HCT116 (cell line): ENCODE measurements at regions not wholly inside any gene's neighbourhood (a gene's known extent, or its start where the extent isn't known, plus 50 kb on each side); places are given as distances from the start of the nearest gene placed in this dataset.
"Not testable (repeated sequence)": the region's sequence is repeated elsewhere in the genome, so short reads cannot be mapped to it uniquely, and the experiment has no call there.

Source experiments
- ATAC-seq: fragments of 200-7000 bp; cut with Tn5 transposase; 2 replicates; pipeline ENCODE4 v1.9.1; 2020; ENCODE audit warnings: mild to moderate bottlenecking, moderate library complexity
- BruUV-seq: library from RNA; stranded (reverse); fragments of 400-500 nt; replicated peaks from 2 replicates; lab custom pipeline; 2021; lab: Mats Ljungman, UMichigan
- CTCF ChIA-PET: fragments of 300-600 bp; sonication (Branson Sonifier 250); formaldehyde crosslinking; loops from one replicate; lab custom pipeline; 2021; ENCODE audit warnings: antibody characterized with exemption; lab: Charles Lee
- POLR2A ChIA-PET: fragments of 300-600, 350-600 bp; sonication (Branson Sonifier 250); formaldehyde crosslinking; loops from one replicate; lab custom pipeline; 2021; ENCODE audit warnings: antibody characterized with exemption; lab: Charles Lee
- RAD21 ChIA-PET, 2 experiments: fragments of 300-600 bp; sonication (Branson Sonifier 250); formaldehyde crosslinking; loops; one replicate each; lab custom pipeline; 2023; ENCODE audit warnings: low total read pairs in 2 of 2; ENCODE audit not compliant: uncharacterized antibody in 2 of 2, unreplicated experiment in 2 of 2, low non-redundant PET in 1 of 2; lab: Charles Lee
- DNase-seq: peaks from one replicate; pipeline ENCODE4 v3.0.0-alpha.2; 2010; ENCODE audit warnings: low read depth, low spot score
- H2AFZ ChIP-seq: fragments of 200-600 bp; shearing (Covaris generic), sonication (generic); 2 replicates; pipeline ENCODE4 v1.6.1; 2017; ENCODE audit warnings: low read depth, mixed run types, mixed read lengths, antibody characterized with exemption, low read length; ENCODE audit not compliant: poor library complexity, severe bottlenecking
- H3K27ac ChIP-seq: 2 replicates; pipeline ENCODE4 v1.5.1; 2012; ENCODE audit warnings: low read depth, low read length
- H3K27me3 ChIP-seq: fragments of 200-600 bp; sonication (generic); 2 replicates; pipeline ENCODE4 v1.6.1; 2016; ENCODE audit warnings: mixed run types, low read length, mixed read lengths; ENCODE audit not compliant: insufficient read depth
- H3K36me3 ChIP-seq, 2 experiments: fragments of 200-500 bp in 1 of 2; fragments of 200-600 bp in 1 of 2; sonication (Bioruptor generic) in 1 of 2; sonication (generic) in 1 of 2; 2 replicates each; pipeline versions ENCODE4 v1.5.1 to v1.6.1; 2014 to 2016; ENCODE audit warnings: low read length in 2 of 2, inconsistent platforms in 1 of 2, mixed read lengths in 1 of 2, mixed run types in 1 of 2; ENCODE audit not compliant: insufficient read depth in 2 of 2, control insufficient read depth in 1 of 2
- H3K4me1 ChIP-seq, 2 experiments: fragments of 200-600 bp in 1 of 2; sonication (generic) in 1 of 2; 2 replicates each; pipeline versions ENCODE4 v1.5.1 to v1.6.1; 2012 to 2017; ENCODE audit warnings: low read length in 2 of 2, inconsistent platforms in 1 of 2, mild to moderate bottlenecking in 1 of 2, mixed read lengths in 1 of 2, mixed run types in 1 of 2, moderate library complexity in 1 of 2; ENCODE audit not compliant: insufficient read depth in 2 of 2, control insufficient read depth in 1 of 2
- H3K4me2 ChIP-seq: fragments of 200-600 bp; sonication (generic); 2 replicates; pipeline ENCODE4 v1.6.1; 2017; ENCODE audit warnings: mixed run types, low read length, mixed read lengths
- H3K4me3 ChIP-seq, 2 experiments: fragments of 200-600 bp in 1 of 2; sonication (generic) in 1 of 2; replicated peaks in 1 of 2; 2 replicates each; pipeline ENCODE4 v1.5.1; 2011 to 2016; ENCODE audit warnings: low read length in 2 of 2, control low read depth in 1 of 2, low read depth in 1 of 2, mild to moderate bottlenecking in 1 of 2, mixed read lengths in 1 of 2, mixed run types in 1 of 2
- H3K79me2 ChIP-seq: fragments of 200-600 bp; sonication (generic); 2 replicates; pipeline ENCODE4 v1.6.1; 2017; ENCODE audit warnings: mild to moderate bottlenecking, mixed run types, low read length, moderate library complexity, mixed read lengths; ENCODE audit not compliant: insufficient read depth
- H3K9ac ChIP-seq: fragments of 200-600 bp; sonication (generic); 2 replicates; pipeline ENCODE4 v1.6.1; 2016; ENCODE audit warnings: low read length, mixed read lengths
- H3K9me2 ChIP-seq: fragments of 200-600 bp; sonication (generic), shearing (Covaris generic); 2 replicates; pipeline ENCODE4 v1.6.1; 2017; ENCODE audit warnings: mixed run types, mild to moderate bottlenecking, moderate library complexity; ENCODE audit not compliant: insufficient read depth
- H3K9me3 ChIP-seq, 2 experiments: fragments of 200-500 bp in 1 of 2; fragments of 200-600 bp in 1 of 2; sonication (Bioruptor generic) in 1 of 2; sonication (generic) in 1 of 2; 2 replicates each; pipeline ENCODE4 v1.6.1; 2014 to 2017; ENCODE audit warnings: low read length in 2 of 2, mixed read lengths in 2 of 2, inconsistent platforms in 1 of 2, low read depth in 1 of 2, mild to moderate bottlenecking in 1 of 2, mixed run types in 1 of 2, moderate library complexity in 1 of 2; ENCODE audit not compliant: control insufficient read depth in 1 of 2, insufficient read depth in 1 of 2
- H4K20me1 ChIP-seq: fragments of 200-600 bp; sonication (generic), shearing (Covaris generic); 2 replicates; pipeline ENCODE4 v1.6.1; 2017; ENCODE audit warnings: mixed run types, mild to moderate bottlenecking, moderate library complexity; ENCODE audit not compliant: insufficient read depth
- EZH2phosphoT487 ChIP-seq: fragments of 200-600 bp; IDR thresholded peaks from 2 replicates; pipeline ENCODE4 v1.6.1; 2018; ENCODE audit warnings: antibody characterized with exemption, borderline replicate concordance
- POLR2A ChIP-seq: IDR thresholded peaks from 2 replicates; pipeline ENCODE4 v1.7.0; 2011; ENCODE audit warnings: borderline replicate concordance; ENCODE audit not compliant: insufficient read depth, insufficient read length; ENCODE audit errors: extremely low read depth
- RAD21 ChIP-seq: IDR thresholded peaks from 2 replicates; pipeline ENCODE4 v1.6.1; 2012; ENCODE audit warnings: low read depth, mild to moderate bottlenecking
- ZFX ChIP-seq: fragments of 450-650 bp; IDR thresholded peaks from 2 replicates; pipeline ENCODE4 v1.6.1; 2017
- intact Hi-C: fragments of 100-400 bp; cut with micrococcal nuclease; formaldehyde crosslinking; loops from 2 replicates; pipeline ENCODE4 v1.10.0; 2022

DNA sequence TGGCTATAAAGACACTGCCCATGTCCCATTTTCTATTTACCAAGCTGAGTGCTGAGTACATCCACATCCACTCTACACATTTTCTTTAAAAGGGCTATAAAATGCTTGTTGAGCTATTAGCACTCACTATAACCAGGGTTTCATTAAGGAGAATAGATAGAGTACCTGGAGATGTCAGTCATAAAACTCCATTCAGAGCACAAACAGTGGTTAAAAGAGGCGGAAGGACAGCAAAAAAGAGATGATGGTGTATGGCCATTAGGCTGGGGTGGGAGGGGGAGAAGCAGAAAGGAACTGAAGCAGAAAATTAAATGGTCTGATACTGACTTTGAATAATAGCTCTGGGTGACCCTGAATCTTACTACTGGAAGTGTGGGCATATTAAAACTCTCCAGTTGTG lies 609.9 kb upstream of the MAP3K7 start:
- no peak for TF ChIP-seq POLR2A
- no peaks in the 10 kb centered on the region for H3K79me2 ChIP-seq
- POLR2A ChIA-PET = no interaction called here
- no TSS peak for BruUV-seq
- RAD21 ChIA-PET = no interaction called here
- H3K4me2 ChIP-seq = no peak overlapping the region
- no peak overlapping the region for H2AFZ ChIP-seq
- H3K4me3 ChIP-seq = no peak overlapping the region
- H3K9me3 ChIP-seq = peaks cover 3 to 25% of the 10 kb centered on the region in 2 experiments; a peak in 2 of 4 replicates
- H4K20me1 ChIP-seq = no peaks in the 10 kb centered on the region
- no peaks in the 10 kb centered on the region for H3K27me3 ChIP-seq
- DNase-seq (no peak), ATAC-seq (no peak)
- H3K9ac ChIP-seq = no peak overlapping the region
- no peaks in the 10 kb centered on the region for H3K36me3 ChIP-seq
- H3K27ac ChIP-seq = no peak overlapping the region
- CTCF ChIA-PET = no interaction called here
- H3K4me1 ChIP-seq = no peaks in the 10 kb centered on the region
- intact Hi-C loops = no loop called here
- no peaks in the 10 kb centered on the region for H3K9me2 ChIP-seq

GRCh38 chr6:91193446-91193845 lies 606.6 kb upstream of the MAP3K7 start:
- no TSS peak for BruUV-seq
- ATAC-seq = no peak
- no peak overlapping the region for H2AFZ ChIP-seq
- intact Hi-C loops = no loop called here
- H3K36me3 ChIP-seq = no peaks in the 10 kb centered on the region
- H3K4me3 ChIP-seq = no peak overlapping the region
- no peaks in the 10 kb centered on the region for H3K27me3 ChIP-seq
- RAD21 ChIA-PET = no interaction called here
- no peak overlapping the region for H3K9ac ChIP-seq
- POLR2A ChIA-PET = no interaction called here
- H3K9me3 ChIP-seq = peaks cover 0 to 23% of the 10 kb centered on the region in 2 experiments; a peak in 1 of 4 replicates
- CTCF ChIA-PET = no interaction called here
- H3K27ac ChIP-seq = no peak overlapping the region
- TF ChIP-seq RAD21 (no peak), ZFX (no peak), EZH2phosphoT487 (no peak)
- no peaks in the 10 kb centered on the region for H3K79me2 ChIP-seq
- no peak overlapping the region for H3K4me2 ChIP-seq
- DNase-seq = no peak
- no peaks in the 10 kb centered on the region for H4K20me1 ChIP-seq
- H3K9me2 ChIP-seq = no peaks in the 10 kb centered on the region
- no peaks in the 10 kb centered on the region for H3K4me1 ChIP-seq

DNA sequence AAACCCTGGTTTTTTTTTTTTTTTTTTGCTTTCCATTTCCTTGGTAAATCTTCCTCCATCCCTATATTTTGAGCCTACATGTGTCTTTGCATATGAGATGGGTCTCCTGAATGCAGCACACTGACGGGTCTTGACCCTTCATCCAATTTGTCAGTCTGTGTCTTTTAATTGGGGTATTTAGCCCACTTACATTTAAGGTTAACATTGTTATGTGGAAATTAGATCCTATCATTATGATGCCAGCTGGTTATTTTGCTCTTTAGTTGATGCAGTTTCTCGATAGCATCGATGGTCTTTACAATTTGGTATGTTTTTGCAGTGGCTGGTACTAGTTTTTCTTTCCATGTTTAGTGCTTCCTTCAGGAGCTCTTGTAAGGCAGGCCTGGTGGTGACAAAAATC lies 603.2 kb upstream of the MAP3K7 start:
- H3K9me2 ChIP-seq, BruUV-seq, H3K79me2 ChIP-seq, H3K9ac ChIP-seq, H3K27me3 ChIP-seq, CTCF ChIA-PET, POLR2A ChIA-PET, ATAC-seq, intact Hi-C loops, H3K27ac ChIP-seq, H3K9me3 ChIP-seq, DNase-seq, H3K36me3 ChIP-seq, H3K4me3 ChIP-seq, RAD21 ChIA-PET, H2AFZ ChIP-seq, H3K4me2 ChIP-seq, H4K20me1 ChIP-seq, H3K4me1 ChIP-seq: not testable (repeated sequence)
